ENCODE measurements at regions not wholly inside any gene's neighbourhood (a gene's known extent, or its start where the extent isn't known, plus 50 kb on each side); places are given as distances from the start of the nearest gene placed in this dataset.
A peak's percentile ranks its signal among the peaks of the same experiment; 100 is the strongest.

DNA sequence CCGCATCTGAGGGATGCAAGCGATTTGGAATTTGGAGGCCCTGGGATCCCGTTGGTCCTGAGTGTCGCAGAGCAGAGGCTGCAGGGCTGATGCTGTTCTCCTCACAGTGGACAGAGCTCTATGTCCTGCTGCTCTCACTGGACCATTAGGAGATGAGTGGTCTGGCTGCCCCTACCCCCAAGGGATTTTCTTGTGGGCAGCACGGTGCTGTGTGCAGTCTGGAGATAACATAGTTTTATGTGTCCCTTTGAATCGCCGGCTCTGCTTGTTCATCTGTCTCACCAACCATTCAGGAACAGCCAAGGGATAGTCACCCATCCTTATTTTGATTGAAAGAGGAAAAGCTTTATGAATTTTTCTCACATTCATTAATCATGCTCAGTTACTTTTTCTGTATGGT, 49.9 kb downstream of the CHRM3 start:
- DNase-seq (ENCODE audit: low read depth): no peak

DNA sequence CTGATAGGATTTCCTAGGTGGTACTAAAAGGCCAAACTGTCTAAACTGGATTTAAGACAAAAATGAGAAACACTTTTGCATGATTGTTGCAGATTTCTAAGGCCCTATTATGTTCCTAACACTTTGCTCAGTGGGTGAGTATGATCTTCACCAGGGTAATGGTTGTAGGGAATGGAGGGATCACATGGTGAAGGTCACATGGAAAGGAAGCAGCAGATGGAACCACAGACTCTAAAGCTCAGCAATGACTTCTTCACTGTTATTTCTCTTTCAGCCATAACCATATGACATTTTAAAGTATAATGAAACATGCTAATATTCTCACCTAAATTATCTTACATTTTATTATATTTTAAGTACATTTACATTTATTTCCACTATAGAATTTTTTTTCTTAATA, 51.5 kb downstream of the CHRM3 start:
- DNase-seq (ENCODE audit: low read depth): no peak

DNA sequence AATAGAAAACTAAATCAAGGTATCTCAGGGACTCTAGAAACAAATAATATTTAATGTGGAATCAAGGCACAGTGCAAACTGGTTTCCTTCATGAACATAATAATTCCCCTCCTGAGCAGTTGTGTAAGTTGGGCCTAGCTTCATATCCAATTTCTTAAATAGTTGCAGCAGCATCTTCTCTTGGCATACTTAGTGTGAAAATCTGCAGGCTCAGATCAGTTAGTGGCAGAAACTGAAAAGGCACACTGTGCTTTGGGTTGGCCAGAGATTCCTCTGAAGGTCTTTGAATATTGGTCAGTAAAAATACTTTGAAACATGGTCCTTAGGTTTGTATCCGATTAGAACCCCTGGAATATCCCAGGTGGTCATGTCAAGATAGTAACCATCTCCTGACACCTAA, 52.5 kb downstream of the CHRM3 start:
- no peak for DNase-seq (ENCODE audit: low read depth)

DNA sequence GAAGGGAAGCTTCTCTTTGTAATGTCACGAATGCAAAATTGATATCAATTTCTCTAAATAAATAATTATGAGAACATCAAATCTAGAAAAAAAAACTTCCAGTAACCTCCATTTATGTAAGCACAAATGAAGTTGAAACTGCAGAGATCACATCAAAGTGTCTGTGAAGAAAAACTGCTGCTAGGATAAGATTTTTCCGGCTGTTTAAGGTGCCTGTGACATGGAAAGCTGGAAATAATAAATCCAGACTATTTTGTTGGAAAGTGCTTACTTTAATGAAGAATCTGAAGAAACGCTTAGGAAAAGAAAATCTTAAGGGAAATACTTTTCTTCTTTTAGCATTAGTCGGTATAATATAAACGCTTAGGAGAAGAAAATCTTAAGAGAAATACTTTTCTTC, 57.0 kb downstream of the CHRM3 start:
- peak; percentile 11 for DNase-seq (ENCODE audit: low read depth)

DNA sequence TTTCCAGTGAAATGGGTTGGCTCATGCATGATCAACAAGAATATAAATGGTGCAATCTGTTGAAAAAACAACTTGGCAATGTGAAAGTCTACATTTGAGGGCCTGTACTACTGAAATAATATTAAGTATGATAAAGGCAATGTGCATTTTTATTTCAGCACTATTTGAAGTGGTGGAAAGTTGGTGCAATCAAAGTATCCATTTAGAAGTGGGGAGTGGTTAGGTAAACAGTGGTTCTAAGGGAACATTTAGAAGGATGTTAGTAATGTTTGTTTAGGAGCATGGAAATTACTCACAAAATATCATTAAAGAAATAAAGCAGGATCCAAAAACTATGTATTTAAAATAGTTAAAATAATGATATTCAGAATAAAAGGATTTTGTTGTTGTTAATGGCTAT, 60.2 kb downstream of the CHRM3 start:
- no peak for DNase-seq (ENCODE audit: low read depth)

DNA sequence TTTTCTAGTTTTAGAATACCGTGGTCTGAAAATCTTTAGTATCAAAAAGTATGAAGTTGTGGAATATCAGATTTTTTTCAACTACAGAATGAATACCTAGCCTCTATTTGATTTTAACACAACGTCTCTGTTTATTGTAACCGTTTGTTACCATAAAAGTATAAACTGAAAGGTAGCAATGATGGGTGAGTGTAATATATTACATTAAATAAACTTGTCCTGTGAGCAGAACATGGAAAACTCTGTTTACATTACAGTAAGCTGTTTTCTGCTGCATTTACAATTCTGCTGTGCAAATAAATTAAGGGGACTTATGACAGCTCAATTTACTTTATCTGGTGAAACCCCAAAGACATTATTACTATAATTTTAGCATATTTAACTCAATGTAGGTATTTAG, 62.5 kb downstream of the CHRM3 start:
- DNase-seq (ENCODE audit: low read depth): no peak

DNA sequence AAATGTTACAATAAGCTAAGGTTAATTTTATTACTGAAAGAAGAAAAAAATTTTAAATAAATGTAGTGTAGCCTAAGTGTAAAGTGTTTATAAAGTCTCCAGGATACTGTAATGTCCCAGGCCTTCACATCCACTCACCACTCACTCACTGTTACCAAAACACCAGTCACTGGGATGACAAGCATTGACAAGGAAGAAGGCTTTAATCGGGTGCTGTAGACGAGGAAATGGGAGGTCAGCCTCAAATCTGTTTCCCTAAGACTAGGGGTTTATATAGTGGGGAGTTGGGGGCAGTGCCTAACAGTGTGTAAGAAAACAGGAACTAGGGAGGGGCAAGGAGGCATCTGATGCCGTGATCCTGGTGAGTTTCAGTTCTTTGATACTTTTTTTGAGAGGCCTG, 69.4 kb downstream of the CHRM3 start:
- no peak for DNase-seq (ENCODE audit: low read depth)

DNA sequence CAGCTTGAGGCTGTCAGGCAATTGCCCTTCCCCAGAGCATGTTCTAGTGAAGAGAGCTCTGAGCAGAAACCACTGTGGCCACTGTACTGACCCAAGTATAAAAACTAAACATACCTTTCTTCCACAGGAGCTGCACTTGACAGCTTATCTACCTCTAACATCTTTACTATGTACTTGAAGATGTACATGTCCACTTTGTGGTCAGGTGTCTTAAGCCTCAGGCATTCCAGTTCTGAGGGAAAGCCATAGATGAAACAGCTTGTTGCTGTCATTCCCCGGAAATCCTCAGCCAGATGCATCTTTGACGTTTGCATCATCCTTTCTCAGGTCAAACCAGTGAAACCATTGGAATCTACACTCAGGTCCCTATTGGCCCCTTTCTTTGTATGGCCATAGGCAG, 70.4 kb downstream of the CHRM3 start:
- no peak for DNase-seq (ENCODE audit: low read depth)

DNA sequence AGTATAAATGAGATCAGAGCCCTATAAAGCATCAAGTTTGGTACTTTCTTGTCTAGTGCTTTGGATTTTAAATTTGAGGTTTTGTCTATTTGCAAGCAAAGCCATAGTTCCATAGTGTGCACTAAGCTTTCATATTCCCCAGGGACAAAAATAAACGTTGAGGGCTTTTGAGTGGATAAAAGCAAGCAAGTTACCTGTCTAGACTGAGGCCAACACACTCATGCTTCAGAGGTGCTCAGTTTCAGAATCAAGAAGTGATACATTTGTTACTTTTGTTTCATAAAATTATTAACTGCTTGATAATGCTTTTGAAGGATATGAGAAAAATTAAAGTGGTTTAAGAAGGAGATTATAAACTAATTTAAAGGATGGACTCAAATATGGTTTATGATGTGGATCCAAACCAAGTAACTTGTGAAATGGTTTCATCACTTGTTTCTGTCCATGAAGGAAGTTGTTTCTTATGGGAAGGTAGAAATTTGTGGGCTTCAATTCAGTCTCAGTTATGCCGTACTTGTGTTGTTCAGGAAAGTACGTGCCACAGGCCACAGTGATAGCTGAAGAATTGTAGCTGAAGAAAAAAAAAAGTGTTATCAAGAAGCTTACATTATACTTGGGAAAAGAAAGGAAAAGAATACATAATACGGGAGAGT, 71.2 kb downstream of the CHRM3 start:
- DNase-seq (ENCODE audit: low read depth): no peak

DNA sequence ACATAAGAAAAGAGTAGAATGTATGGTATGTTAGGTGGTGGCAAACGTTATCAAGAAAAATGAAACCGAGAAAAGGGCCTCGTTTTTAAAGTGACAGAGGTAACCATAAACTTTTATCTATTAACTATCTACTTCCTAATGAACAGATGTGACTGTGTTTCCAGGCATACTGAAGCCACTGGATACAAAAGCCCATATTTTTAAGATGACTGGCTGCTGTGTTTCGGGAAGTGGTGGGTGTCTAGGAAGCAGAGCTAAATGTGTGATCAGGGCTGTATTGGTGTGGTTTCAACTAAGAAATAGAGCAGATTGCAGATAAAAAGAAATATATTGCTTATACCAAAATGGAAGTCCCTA, 71.8 kb downstream of the CHRM3 start:
- DNase-seq (ENCODE audit: low read depth): no peak

DNA sequence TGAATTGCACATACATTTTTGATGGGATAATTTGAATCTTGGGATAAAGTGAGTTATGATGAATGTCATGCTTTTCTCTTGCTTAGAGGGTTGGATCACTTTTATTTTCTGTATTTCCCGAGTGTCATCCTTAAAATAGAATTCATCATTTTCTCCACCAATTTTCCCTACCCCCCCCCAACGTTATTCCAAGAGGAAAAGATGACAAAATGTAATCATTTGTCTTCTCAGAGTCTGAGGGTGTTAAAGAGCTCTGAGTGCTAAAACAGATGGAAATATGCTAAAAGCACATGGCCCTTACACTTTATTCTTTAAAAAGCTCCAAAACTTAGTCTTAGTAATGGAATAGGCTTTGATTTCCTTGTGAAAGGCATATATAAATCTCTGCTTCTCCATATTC, 81.4 kb downstream of the CHRM3 start:
- DNase-seq (ENCODE audit: low read depth): no peak

DNA sequence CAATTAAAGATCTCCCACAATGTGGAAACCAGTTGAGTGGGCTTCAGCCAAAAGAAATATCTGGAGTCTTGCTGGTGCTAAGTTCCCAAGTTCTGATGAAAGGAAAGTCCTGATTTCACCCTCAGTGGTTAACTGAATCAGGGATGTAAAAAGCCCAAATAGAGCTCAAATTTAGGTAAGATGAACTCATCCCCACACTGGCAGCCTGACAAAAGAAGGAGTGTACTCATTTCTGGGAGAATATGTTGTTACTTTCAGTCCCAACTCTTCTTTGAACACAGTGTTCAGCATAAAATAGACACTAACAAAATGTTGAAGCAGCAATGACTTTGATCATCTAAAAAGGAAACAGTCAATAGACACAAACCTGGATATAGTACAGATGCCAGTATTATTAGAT, 91.7 kb downstream of the CHRM3 start:
- DNase-seq (ENCODE audit: low read depth): no peak

DNA sequence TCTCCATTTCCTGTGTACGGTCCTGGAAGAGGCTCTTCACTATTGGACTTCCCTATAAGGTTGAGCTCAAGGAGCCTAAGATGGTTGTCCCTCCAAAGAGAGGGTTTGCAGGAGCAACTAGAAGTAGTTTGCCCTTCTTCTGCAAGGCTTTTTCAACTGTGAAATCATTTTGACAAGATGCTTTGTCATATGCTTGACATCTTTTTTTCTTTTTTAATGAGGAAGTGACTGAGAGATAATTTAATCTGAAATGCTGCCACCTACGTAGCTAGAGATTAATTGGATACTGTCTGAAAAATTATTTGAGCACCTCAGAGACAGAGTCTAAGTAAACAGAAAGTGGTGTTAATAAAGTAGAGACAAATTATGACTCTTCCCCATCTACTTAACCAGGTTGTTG, 97.0 kb downstream of the CHRM3 start:
- no peak for DNase-seq (ENCODE audit: low read depth)

DNA sequence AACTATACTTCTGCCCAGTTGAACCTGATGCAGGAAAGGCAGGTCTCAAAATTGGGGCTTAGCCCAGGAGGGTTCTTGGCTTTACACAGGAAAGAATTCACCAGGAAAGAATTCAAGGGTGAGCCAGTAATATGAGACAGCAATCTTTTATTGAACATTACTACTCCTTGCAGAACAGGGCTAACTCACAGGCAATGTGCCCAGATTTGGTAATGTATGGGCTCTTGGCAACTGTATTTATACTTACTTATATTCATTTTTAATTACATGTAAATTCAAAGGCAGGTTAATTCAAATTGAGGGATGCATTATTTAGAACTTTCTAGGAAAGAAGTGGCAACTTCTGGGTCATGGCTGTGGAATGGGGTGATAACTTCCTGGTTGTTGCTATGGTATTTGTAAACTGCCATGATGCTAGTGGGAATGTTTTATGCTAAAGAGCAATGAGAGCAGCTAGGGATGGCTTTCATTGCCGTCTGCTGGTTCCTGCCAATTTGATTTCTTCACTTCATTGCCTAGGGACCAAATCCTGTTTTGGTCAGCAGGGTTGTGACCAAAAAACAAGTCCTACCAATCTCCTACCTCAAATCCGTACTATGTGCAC, 107.5 kb downstream of the CHRM3 start:
- DNase-seq (ENCODE audit: low read depth): no peak

DNA sequence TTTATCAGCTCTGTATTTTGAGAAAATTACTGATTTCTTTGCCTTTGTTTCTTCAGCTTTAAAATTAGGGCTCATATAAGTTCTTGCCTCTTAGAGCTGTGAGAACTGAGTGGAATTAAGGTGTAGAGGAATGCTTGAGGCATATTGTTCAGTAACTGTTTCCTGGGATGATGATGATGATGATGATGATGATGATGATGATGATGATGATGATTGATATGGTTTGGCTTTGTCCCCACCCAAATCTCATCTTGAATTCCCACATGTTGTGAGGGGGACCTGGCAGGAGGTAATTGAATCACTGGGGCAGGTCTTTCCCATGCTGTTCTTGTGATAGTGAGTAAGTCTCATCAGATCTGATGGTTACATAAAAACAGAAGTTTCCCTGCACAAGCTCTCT, 118.7 kb downstream of the CHRM3 start:
- DNase-seq (ENCODE audit: low read depth): no peak

DNA sequence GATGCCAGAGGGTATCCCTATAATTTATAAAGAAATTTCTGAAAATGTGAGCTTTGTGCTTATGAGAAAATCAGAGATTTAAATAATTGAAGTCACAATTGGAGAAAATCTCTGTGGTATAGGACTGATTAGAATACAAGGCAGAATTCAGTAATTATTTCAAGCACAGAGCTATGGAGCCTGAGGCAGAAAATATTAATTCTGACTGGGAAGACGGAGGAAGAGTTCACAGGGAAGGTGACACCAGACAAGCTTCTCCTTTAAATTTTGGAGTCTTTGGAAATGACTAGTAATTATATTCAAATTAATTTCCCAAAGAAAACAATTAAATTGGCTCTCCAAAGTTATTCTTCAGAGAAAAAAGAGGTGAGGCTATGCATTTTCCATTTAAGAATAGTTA, 121.5 kb downstream of the CHRM3 start:
- no peak for DNase-seq (ENCODE audit: low read depth)

DNA sequence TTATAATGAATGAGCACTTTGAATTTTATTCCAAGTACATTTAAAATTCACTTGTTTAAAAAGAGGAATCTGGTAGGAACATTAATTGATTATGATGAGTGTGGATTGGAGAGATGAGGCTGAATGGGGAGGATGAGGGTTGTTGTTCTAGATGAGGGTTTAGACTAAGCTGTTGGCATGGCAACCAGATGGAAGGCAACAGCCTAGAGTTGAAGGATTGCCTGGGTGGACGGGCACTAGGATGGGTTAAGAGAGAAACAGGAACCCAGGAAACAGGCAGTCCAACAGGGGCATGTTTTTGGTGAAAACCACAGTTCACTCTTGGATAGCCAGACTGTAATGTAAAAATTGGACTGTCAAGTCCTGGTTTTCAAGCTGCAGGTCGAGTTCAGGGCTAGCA, 125.5 kb downstream of the CHRM3 start:
- DNase-seq (ENCODE audit: low read depth): no peak

DNA sequence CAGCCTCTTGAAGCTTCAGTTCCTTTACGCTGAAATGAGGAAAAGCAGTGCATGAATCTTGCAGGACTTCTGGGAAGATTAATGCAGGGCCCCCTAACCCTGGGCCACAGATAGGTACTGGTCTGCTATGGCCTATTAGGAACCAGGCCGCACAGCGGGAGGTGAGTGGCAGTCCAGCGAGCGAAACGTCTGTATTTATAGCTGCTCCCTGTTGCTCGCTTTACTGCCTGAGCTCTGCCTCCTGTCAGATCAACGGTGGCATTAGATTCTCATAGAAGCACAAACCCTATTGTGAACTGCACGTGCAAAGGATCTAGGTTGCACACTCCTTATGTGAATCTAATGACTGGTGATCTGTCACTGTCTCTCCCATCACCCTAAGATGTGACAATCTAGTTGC, 130.2 kb downstream of the CHRM3 start:
- no peak for DNase-seq (ENCODE audit: low read depth)

DNA sequence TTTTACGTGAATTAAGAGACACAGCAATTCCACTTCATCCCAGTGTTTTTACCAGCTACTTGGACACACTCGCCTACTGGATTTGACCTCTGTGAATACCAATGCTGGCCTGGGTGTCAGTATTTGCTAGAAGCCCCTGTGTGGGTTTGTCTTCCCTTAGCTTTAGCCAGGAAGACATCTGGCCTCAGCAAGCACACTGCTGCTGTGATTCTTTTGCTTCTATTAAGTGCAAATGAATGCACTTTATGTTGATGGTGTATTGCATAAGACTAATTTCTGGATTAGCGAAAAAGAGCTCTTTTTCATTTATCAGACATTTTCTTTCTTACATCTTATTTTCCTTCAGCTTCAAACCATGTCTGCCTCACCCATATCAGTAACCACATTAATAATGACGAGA, 140.0 kb downstream of the CHRM3 start:
- DNase-seq (ENCODE audit: low read depth): no peak

DNA sequence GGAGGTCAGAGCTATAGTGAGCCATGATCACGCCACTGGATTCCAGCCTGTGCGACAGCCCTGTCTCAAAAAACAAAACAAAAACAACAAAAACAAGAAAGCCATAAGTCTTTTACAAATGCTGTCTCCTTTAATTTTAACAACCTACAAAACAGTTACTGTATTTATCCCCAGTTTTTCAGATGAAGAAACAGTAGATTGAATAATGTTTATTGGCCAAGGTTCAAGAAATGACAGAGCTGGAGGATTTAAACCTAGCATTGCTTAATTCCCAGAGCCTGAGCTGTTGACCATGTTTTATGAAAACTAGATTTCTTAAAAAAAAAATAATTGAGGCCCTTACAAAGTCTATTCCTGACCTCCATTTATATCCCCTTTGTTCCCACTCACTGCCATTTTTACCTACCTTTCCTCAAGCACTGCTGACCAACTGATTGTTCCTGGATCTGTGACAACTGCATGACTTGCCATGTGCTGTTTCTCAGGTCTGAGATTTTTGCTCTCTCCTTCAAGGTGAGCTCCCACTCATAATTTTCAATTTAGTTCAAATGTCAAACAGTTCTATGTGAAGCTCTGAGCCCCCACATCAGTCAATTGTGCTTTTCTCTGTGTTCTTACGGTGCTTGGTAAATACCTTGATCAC, 140.8 kb downstream of the CHRM3 start:
- DNase-seq (ENCODE audit: low read depth): no peak

DNA sequence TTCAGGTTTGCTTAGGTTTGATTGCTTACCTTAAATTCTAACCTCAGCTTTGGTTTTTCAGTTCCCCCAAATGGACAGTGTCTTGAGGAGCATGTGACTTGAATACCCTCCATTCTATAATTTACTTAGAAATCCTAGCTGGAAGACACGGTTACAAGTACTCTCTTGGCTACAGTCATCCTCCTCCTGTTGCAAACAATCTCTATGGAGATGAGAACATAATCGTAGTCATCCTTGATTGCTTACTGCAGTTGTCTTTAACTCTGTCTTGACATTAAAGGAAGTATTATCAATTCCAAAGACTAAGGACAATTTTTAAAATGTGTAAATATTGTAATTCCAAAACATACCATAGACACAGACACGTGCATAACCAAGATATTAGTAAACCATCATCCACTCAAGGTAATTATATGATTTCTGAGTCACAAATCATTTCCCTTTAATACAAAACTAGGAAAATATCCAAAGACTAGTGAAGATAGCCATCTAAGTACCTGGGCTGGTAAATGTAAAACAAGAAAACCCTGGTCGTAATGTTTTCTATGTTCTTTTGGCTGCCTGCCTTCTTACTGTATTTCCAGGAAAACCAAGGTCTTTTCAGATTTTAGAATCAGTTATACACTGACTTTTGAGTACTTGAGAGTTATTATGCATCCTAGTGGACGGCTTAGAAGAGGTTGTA, 149.9 kb downstream of the CHRM3 start:
- no peak for DNase-seq (ENCODE audit: low read depth)

DNA sequence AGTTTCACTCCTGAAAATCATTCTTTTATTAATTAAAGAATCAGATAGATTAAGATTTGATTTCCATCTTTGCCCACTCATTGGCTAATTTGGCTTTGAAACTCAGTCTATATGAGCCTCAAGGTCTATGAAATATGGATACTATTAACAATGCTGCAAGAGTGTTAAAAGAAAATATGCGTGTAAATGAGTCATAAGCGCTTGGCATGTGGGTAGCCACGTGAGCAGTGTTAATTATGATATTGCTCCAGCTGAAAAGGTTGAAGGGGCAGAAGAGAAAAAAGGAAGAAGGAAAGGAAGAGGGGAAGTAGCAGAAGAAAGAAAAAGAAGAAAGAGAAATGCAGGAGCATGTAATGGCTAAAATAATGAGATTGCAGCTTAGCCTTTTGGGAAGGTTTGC, 151.4 kb downstream of the CHRM3 start:
- DNase-seq (ENCODE audit: low read depth): no peak

Data from forelimb muscle (tissue), 1 donor.